K562 (cell line): ENCODE measurements at regions not wholly inside any gene's neighbourhood (a gene's known extent, or its start where the extent isn't known, plus 50 kb on each side); places are given as distances from the start of the nearest gene placed in this dataset.

Experiments
- CHCHD3 ChIP-seq: fragments of 250-450 bp; sonication (Bioruptor Pico); IDR thresholded peaks from 2 replicates; pipeline ENCODE4 v2.1.2; 2022; ENCODE audit warnings: mild to moderate bottlenecking
- EP400 ChIP-seq: fragments of 450-650 bp; IDR thresholded peaks from 2 replicates; pipeline ENCODE4 v1.6.1; 2017; ENCODE audit warnings: antibody characterized with exemption, mild to moderate bottlenecking, moderate library complexity
- EZH2 ChIP-seq: IDR thresholded peaks from 2 replicates; pipeline ENCODE4 v1.6.1; 2012; ENCODE audit warnings: low read depth, mild to moderate bottlenecking, inconsistent platforms, low read length, borderline replicate concordance
- HMBOX1 ChIP-seq: sonication (generic); IDR thresholded peaks from 2 replicates; pipeline ENCODE4 v1.6.1; 2016
- REST ChIP-seq, 2 experiments: fragments of 450-650 bp; formaldehyde crosslinking in 1 of 2; IDR thresholded peaks; 2 replicates each; pipeline versions ENCODE4 v1.4.0 to v1.6.1; 2014 to 2020; ENCODE audit warnings: mild to moderate bottlenecking in 2 of 2, borderline replicate concordance in 1 of 2, low read depth in 1 of 2
- TF ChIP-seq, protein P1 (sequence below): sonication (generic); formaldehyde crosslinking; IDR thresholded peaks from 2 replicates; pipeline ENCODE4 v1.8.0; 2022; ENCODE audit warnings: mild to moderate bottlenecking, missing genetic modification reagents

DNA sequence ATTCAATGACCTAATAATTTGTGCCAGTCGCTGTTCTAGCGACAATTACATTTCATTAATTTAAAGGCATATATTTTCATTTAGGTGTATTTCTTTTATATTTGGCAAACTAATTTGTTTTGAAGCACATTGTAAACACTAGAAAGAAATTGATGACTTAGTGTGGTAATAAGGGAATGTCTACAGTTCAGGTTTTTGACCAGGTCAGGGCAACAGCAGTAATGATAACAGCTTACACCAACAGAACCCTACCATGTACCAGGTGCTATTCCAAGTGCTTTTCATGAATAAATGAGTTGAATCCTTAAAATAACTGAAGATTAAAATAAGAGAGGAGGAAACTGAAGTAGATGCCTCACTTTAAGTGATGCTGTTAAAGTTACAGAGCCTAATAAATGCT, 85.4 kb upstream of the SLC38A2 start (continued):
- TF ChIP-seq REST (IDR thresholded peaks at IDR 0.05; ENCODE audit: borderline replicate concordance) (no peak), REST (CRISPR knock-in tag; IDR thresholded peaks at IDR 0.05; ENCODE audit: low read depth) (no peak), HMBOX1 (no peak), EP400 (no peak), CHCHD3 (CRISPR knock-in tag) (no peak), EZH2 (no peak)
- TF ChIP-seq, protein P1, sequence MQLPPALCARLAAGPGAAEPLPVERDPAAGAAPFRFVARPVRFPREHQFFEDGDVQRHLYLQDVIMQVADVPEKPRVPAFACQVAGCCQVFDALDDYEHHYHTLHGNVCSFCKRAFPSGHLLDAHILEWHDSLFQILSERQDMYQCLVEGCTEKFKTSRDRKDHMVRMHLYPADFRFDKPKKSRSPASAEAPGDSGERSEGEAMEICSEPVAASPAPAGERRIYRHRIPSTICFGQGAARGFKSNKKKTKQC (CRISPR knock-in tag): no peak
